Thoracic aorta (tissue), 2 donors: ENCODE measurements at regions not wholly inside any gene's neighbourhood (a gene's known extent, or its start where the extent isn't known, plus 50 kb on each side); places are given as distances from the start of the nearest gene placed in this dataset.

Experiments
- ATAC-seq: fragments of 150-250 bp; one replicate; pipeline ENCODE4 v1.8.0; 2017; ENCODE audit warnings: low read depth; ENCODE audit not compliant: insufficient number of reproducible peaks, low FRiP score
- DNase-seq: peaks from one replicate; pipeline ENCODE4 v3.0.0-alpha.2; 2020; ENCODE audit warnings: low spot score
- H3K27ac ChIP-seq, 2 donors: fragments of 200-600 bp; sonication (generic); 1 replicate in 1 of 2; 2 replicates in 1 of 2; pipeline ENCODE4 v1.5.1; 2016; ENCODE audit warnings: mild to moderate bottlenecking in 2 of 2, moderate library complexity in 2 of 2
- H3K27me3 ChIP-seq: fragments of 200-600 bp; sonication (generic); replicated peaks from 2 replicates; pipeline ENCODE4 v1.6.0; 2016; ENCODE audit warnings: mild to moderate bottlenecking; ENCODE audit not compliant: insufficient read depth
- H3K36me3 ChIP-seq: fragments of 200-600 bp; sonication (generic); one replicate; pipeline ENCODE4 v1.5.1; 2016
- H3K4me1 ChIP-seq, 2 donors: fragments of 200-600 bp; sonication (generic); 1 replicate in 1 of 2; 2 replicates in 1 of 2; pipeline versions ENCODE4 v1.5.1 to v1.6.0; 2016; ENCODE audit warnings: low read depth in 2 of 2, mild to moderate bottlenecking in 1 of 2; ENCODE audit not compliant: control insufficient read depth in 1 of 2
- H3K4me3 ChIP-seq: fragments of 200-600 bp; sonication (generic); 2 replicates; pipeline ENCODE4 v1.5.1; 2016; ENCODE audit warnings: mild to moderate bottlenecking
- H3K9me3 ChIP-seq: fragments of 200-600 bp; sonication (generic); 2 replicates; pipeline ENCODE4 v1.5.1; 2016
- CTCF ChIP-seq: fragments of 200-600 bp; sonication (generic); IDR thresholded peaks from one replicate; pipeline ENCODE4 v1.5.1; 2019; ENCODE audit warnings: antibody characterized with exemption

- no peak for TF ChIP-seq CTCF
- H3K36me3 ChIP-seq, result no peaks in the 10 kb centered on the region
- no peaks in the 10 kb centered on the region for H3K27me3 ChIP-seq
- no peak overlapping the region for H3K4me3 ChIP-seq
- no peaks in the 10 kb centered on the region for H3K9me3 ChIP-seq
- H3K27ac ChIP-seq, result no peak overlapping the region
- ATAC-seq (no peak), DNase-seq (no peak)
- H3K4me1 ChIP-seq, result no peaks in the 10 kb centered on the region
Measured at GRCh38 chr4:152255437-152255836, 280.5 kb downstream of the FBXW7 start.

GRCh38 chr4:152248347-152248746 lies 287.5 kb downstream of the FBXW7 start:
- no peaks in the 10 kb centered on the region for H3K27me3 ChIP-seq
- no peak for DNase-seq
- H3K9me3 ChIP-seq, result no peaks in the 10 kb centered on the region
- H3K36me3 ChIP-seq, result no peaks in the 10 kb centered on the region
- H3K4me3 ChIP-seq, result no peak overlapping the region
- no peak for TF ChIP-seq CTCF
- no peak overlapping the region for H3K27ac ChIP-seq
- H3K4me1 ChIP-seq, result peaks cover 0 to 14% of the 10 kb centered on the region in 2 donors
- no peak for ATAC-seq

GRCh38 chr4:152247271-152247975 lies 288.5 kb downstream of the FBXW7 start:
- ATAC-seq, result no peak
- Histone ChIP-seq H3K27me3 (no peaks in the 10 kb centered on the region), H3K36me3 (no peaks in the 10 kb centered on the region), H3K4me1 (peaks cover 0 to 18% of the 10 kb centered on the region in 2 donors), H3K4me3 (no peak overlapping the region), H3K27ac (no peak overlapping the region), H3K9me3 (no peaks in the 10 kb centered on the region)
- no peak for TF ChIP-seq CTCF
- no peak for DNase-seq

- no peak for TF ChIP-seq CTCF
- H3K4me3 ChIP-seq, result no peak overlapping the region
- H3K27me3 ChIP-seq, result no peaks in the 10 kb centered on the region
- no peaks in the 10 kb centered on the region for H3K36me3 ChIP-seq
- no peak overlapping the region for H3K27ac ChIP-seq
- H3K9me3 ChIP-seq, result no peaks in the 10 kb centered on the region
- H3K4me1 ChIP-seq, result peaks cover 0 to 18% of the 10 kb centered on the region in 2 donors
- no peak for DNase-seq
- no peak for ATAC-seq
Measured at GRCh38 chr4:152246659-152247058, 289.2 kb downstream of the FBXW7 start.

GRCh38 chr4:152245680-152246079 lies 290.2 kb downstream of the FBXW7 start:
- no peak for TF ChIP-seq CTCF
- Histone ChIP-seq H3K36me3 (no peaks in the 10 kb centered on the region), H3K27me3 (no peaks in the 10 kb centered on the region), H3K27ac (no peak overlapping the region), H3K9me3 (no peaks in the 10 kb centered on the region), H3K4me3 (no peak overlapping the region), H3K4me1 (peaks cover 0 to 18% of the 10 kb centered on the region in 2 donors)
- DNase-seq (no peak), ATAC-seq (no peak)
